Keratinocyte (primary cell): ENCODE measurements at regions not wholly inside any gene's neighbourhood (a gene's known extent, or its start where the extent isn't known, plus 50 kb on each side); places are given as distances from the start of the nearest gene placed in this dataset.

Experiments used
- DNase-seq: peaks from one replicate; pipeline ENCODE4 v3.0.0-alpha.2; 2011; ENCODE audit warnings: low read depth, missing footprints, low spot score
- FAIRE-seq: peaks from 2 replicates; lab custom pipeline; 2011; peaks lifted over from hg19 to GRCh38; lab: Jason Lieb, UNC
- H2AFZ ChIP-seq: 2 replicates; pipeline ENCODE4 v1.6.0; 2012; ENCODE audit warnings: low read length, control low read depth, inconsistent platforms; ENCODE audit not compliant: control insufficient read depth
- H3K27ac ChIP-seq: 2 replicates; pipeline ENCODE4 v1.5.1; 2011; ENCODE audit warnings: low read length; ENCODE audit not compliant: control insufficient read depth, insufficient read depth
- H3K27me3 ChIP-seq: 3 replicates; pipeline ENCODE4 v1.6.0; 2011; ENCODE audit warnings: low read length; ENCODE audit not compliant: control insufficient read depth, insufficient read depth; ENCODE audit errors: extremely low read depth
- H3K36me3 ChIP-seq, 2 experiments: 2 replicates in 1 of 2; 3 replicates in 1 of 2; pipeline ENCODE4 v1.5.1; 2011; ENCODE audit warnings: low read length in 2 of 2, mild to moderate bottlenecking in 1 of 2; ENCODE audit not compliant: control insufficient read depth in 2 of 2, insufficient read depth in 2 of 2; ENCODE audit errors: extremely low read depth in 1 of 2
- H3K4me1 ChIP-seq: 3 replicates; pipeline ENCODE4 v1.5.1; 2011; ENCODE audit warnings: low read length; ENCODE audit not compliant: control insufficient read depth, insufficient read depth; ENCODE audit errors: extremely low read depth
- H3K4me2 ChIP-seq: 3 replicates; pipeline ENCODE4 v1.6.0; 2011; ENCODE audit warnings: low read depth, low read length; ENCODE audit not compliant: control insufficient read depth, insufficient read depth; ENCODE audit errors: extremely low read depth
- H3K4me3 ChIP-seq, 3 experiments: fragments of 200-600 bp in 1 of 3; sonication (generic) in 1 of 3; 2 replicates in 2 of 3; 3 replicates in 1 of 3; pipeline ENCODE4 v1.5.1; 2011 to 2016; ENCODE audit warnings: low read length in 3 of 3, mild to moderate bottlenecking in 3 of 3, control low read depth in 2 of 3, inconsistent platforms in 1 of 3, low read depth in 1 of 3, mixed read lengths in 1 of 3, mixed run types in 1 of 3, moderate library complexity in 1 of 3; ENCODE audit not compliant: control insufficient read depth in 2 of 3, insufficient read depth in 2 of 3; ENCODE audit errors: extremely low read depth in 1 of 3
- H3K79me2 ChIP-seq: 2 replicates; pipeline ENCODE4 v1.6.0; 2012; ENCODE audit warnings: low read length; ENCODE audit not compliant: control insufficient read depth, insufficient read depth
- H3K9ac ChIP-seq: 3 replicates; pipeline ENCODE4 v1.6.0; 2011; ENCODE audit warnings: low read length; ENCODE audit not compliant: control insufficient read depth, insufficient read depth; ENCODE audit errors: extremely low read depth
- H3K9me1 ChIP-seq: 3 replicates; pipeline ENCODE4 v1.6.0; 2011; ENCODE audit warnings: low read length; ENCODE audit not compliant: control insufficient read depth, insufficient read depth; ENCODE audit errors: extremely low read depth
- H3K9me3 ChIP-seq: 2 replicates; pipeline ENCODE4 v1.5.1; 2012; ENCODE audit warnings: low read depth, low read length; ENCODE audit not compliant: control insufficient read depth
- H4K20me1 ChIP-seq: 3 replicates; pipeline ENCODE4 v1.6.0; 2011; ENCODE audit warnings: low read length; ENCODE audit not compliant: control insufficient read depth, insufficient read depth; ENCODE audit errors: extremely low read depth
- CTCF ChIP-seq, 3 experiments: IDR thresholded peaks in 1 of 3; conservative IDR thresholded peaks in 1 of 3; optimal IDR thresholded peaks in 1 of 3; 2 replicates in 2 of 3; 3 replicates in 1 of 3; pipeline versions ENCODE3 to v1.5.1; 2011; ENCODE audit warnings: low read length in 3 of 3, mild to moderate bottlenecking in 3 of 3, moderate library complexity in 2 of 3, control low read depth in 1 of 3, inconsistent platforms in 1 of 3; ENCODE audit not compliant: insufficient read depth in 2 of 3; ENCODE audit errors: extremely low read depth in 1 of 3
- EZH2 ChIP-seq: IDR thresholded peaks from one replicate; pipeline ENCODE4 v1.6.1; 2012; ENCODE audit warnings: inconsistent platforms, mild to moderate bottlenecking, low read length, moderate library complexity
- dilution Hi-C: fragments of 300-500 bp; cut with MboI; formaldehyde crosslinking; loops from one replicate; pipeline ENCODE4 v1.7.0; 2020; ENCODE audit warnings: low sequenced_read_pairs; ENCODE audit not compliant: extremely low pct_ligation_motif_present

GRCh38 chr6:126787635-126788034 lies 330.8 kb upstream of the RSPO3 start:
- Histone ChIP-seq H3K9me3 (no peaks in the 10 kb centered on the region), H3K4me1 (no peaks in the 10 kb centered on the region), H3K27me3 (no peaks in the 10 kb centered on the region), H3K9ac (no peak overlapping the region), H4K20me1 (no peaks in the 10 kb centered on the region), H3K79me2 (no peaks in the 10 kb centered on the region), H3K27ac (no peak overlapping the region), H3K9me1 (no peaks in the 10 kb centered on the region), H3K4me3 (no peak overlapping the region), H2AFZ (no peak overlapping the region), H3K4me2 (no peak overlapping the region), H3K36me3 (no peaks in the 10 kb centered on the region)
- dilution Hi-C loops = no loop called here
- TF ChIP-seq CTCF (optimal IDR thresholded peaks at IDR 0.05 in 1 of 3, IDR thresholded peaks at IDR 0.05 in 1 of 3, conservative IDR thresholded peaks at IDR 0.05 in 1 of 3; ENCODE audit: extremely low read depth in 1 of 3, insufficient read depth in 2 of 3, low read length in 3 of 3) = no peak
- TF ChIP-seq EZH2 = no peak
- DNase-seq = no peak
- no peak for FAIRE-seq

- Histone ChIP-seq H3K9me1 (no peaks in the 10 kb centered on the region), H3K27me3 (no peaks in the 10 kb centered on the region), H3K9me3 (no peaks in the 10 kb centered on the region), H3K27ac (no peak overlapping the region), H2AFZ (no peak overlapping the region), H3K4me2 (no peak overlapping the region), H3K79me2 (no peaks in the 10 kb centered on the region), H4K20me1 (no peaks in the 10 kb centered on the region), H3K36me3 (no peaks in the 10 kb centered on the region), H3K9ac (no peak overlapping the region), H3K4me1 (no peaks in the 10 kb centered on the region), H3K4me3 (no peak overlapping the region)
- TF ChIP-seq EZH2 = no peak
- no peak for TF ChIP-seq CTCF (optimal IDR thresholded peaks at IDR 0.05 in 1 of 3, IDR thresholded peaks at IDR 0.05 in 1 of 3, conservative IDR thresholded peaks at IDR 0.05 in 1 of 3; ENCODE audit: extremely low read depth in 1 of 3, insufficient read depth in 2 of 3, low read length in 3 of 3)
- no peak for FAIRE-seq
- no peak for DNase-seq
- dilution Hi-C loops = no loop called here
These were observed 329.6 kb upstream of the RSPO3 start for GRCh38 chr6:126788861-126789365.
